Neutrophil (primary cell): ENCODE measurements at regions not wholly inside any gene's neighbourhood (a gene's known extent, or its start where the extent isn't known, plus 50 kb on each side); places are given as distances from the start of the nearest gene placed in this dataset.

Source experiments
- H3K27ac ChIP-seq: fragments of 200-600 bp; sonication (generic); 2 replicates; pipeline ENCODE4 v1.5.1; 2016; ENCODE audit warnings: mild to moderate bottlenecking, moderate library complexity
- H3K27me3 ChIP-seq: fragments of 200-600 bp; sonication (generic); 2 replicates; pipeline ENCODE4 v1.6.0; 2016; ENCODE audit warnings: mild to moderate bottlenecking
- H3K36me3 ChIP-seq: fragments of 200-600 bp; sonication (generic); 2 replicates; pipeline ENCODE4 v1.5.1; 2017
- H3K4me1 ChIP-seq, 2 experiments: fragments of 200-600 bp in 1 of 2; sonication (generic) in 1 of 2; 1 replicate in 1 of 2; 2 replicates in 1 of 2; pipeline versions ENCODE4 v1.5.1 to v1.6.1; 2013 to 2016; ENCODE audit warnings: low read depth in 1 of 2, low read length in 1 of 2, mild to moderate bottlenecking in 1 of 2, moderate library complexity in 1 of 2; ENCODE audit not compliant: control insufficient read depth in 1 of 2, insufficient read depth in 1 of 2
- H3K4me3 ChIP-seq, 2 experiments: fragments of 200-600 bp in 1 of 2; sonication (generic) in 1 of 2; 1 replicate in 1 of 2; 2 replicates in 1 of 2; pipeline ENCODE4 v1.5.1; 2013 to 2016; ENCODE audit warnings: low read depth in 1 of 2, low read length in 1 of 2, mild to moderate bottlenecking in 1 of 2, moderate library complexity in 1 of 2
- H3K9me3 ChIP-seq: fragments of 200-600 bp; sonication (generic); 2 replicates; pipeline ENCODE4 v1.5.1; 2016
- TF ChIP-seq, protein P1 (sequence below): fragments of 200-600 bp; sonication (generic); IDR thresholded peaks from 2 replicates; pipeline ENCODE4 v1.5.1; 2016; ENCODE audit warnings: antibody characterized with exemption

- H3K4me1 ChIP-seq = no peaks in the 10 kb centered on the region
- no peak overlapping the region for H3K4me3 ChIP-seq
- H3K36me3 ChIP-seq = no peaks in the 10 kb centered on the region
These were observed 469.5 kb upstream of the PIK3R1 start for GRCh38 chr5:67746103-67746502.

GRCh38 chr5:67732921-67733320 lies 482.6 kb upstream of the PIK3R1 start:
- TF ChIP-seq, protein P1, sequence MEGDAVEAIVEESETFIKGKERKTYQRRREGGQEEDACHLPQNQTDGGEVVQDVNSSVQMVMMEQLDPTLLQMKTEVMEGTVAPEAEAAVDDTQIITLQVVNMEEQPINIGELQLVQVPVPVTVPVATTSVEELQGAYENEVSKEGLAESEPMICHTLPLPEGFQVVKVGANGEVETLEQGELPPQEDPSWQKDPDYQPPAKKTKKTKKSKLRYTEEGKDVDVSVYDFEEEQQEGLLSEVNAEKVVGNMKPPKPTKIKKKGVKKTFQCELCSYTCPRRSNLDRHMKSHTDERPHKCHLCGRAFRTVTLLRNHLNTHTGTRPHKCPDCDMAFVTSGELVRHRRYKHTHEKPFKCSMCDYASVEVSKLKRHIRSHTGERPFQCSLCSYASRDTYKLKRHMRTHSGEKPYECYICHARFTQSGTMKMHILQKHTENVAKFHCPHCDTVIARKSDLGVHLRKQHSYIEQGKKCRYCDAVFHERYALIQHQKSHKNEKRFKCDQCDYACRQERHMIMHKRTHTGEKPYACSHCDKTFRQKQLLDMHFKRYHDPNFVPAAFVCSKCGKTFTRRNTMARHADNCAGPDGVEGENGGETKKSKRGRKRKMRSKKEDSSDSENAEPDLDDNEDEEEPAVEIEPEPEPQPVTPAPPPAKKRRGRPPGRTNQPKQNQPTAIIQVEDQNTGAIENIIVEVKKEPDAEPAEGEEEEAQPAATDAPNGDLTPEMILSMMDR = no peak
- no peaks in the 10 kb centered on the region for H3K27me3 ChIP-seq
- no peak overlapping the region for H3K27ac ChIP-seq
- no peaks in the 10 kb centered on the region for H3K9me3 ChIP-seq
- no peaks in the 10 kb centered on the region for H3K4me1 ChIP-seq
- H3K4me3 ChIP-seq = no peak overlapping the region
- H3K36me3 ChIP-seq = no peaks in the 10 kb centered on the region

More at GRCh38 chr5:67746103-67746502, 469.5 kb upstream of the PIK3R1 start:
- TF ChIP-seq, protein P1 = no peak
- no peaks in the 10 kb centered on the region for H3K27me3 ChIP-seq
- no peaks in the 10 kb centered on the region for H3K9me3 ChIP-seq
- H3K27ac ChIP-seq = no peak overlapping the region

DNA sequence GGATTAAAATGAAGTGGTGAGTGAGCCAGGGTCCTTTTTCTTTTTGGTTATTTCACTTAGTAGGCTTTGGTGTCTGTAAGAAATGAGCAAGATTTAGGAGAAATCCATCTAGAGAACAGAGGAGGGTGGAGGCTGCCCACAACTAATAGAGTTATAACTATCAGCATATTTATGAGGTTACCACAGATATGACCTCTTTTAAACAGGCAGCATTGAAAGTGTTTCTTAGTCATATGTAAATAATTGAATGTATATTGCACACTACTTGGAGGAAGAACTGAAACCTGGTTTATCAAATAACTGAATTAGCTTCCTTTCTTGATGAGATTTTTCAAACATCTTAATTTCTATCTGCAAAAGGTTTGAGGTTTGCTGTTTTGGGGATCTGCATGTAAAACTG lies 483.1 kb upstream of the PIK3R1 start:
- TF ChIP-seq, protein P1 = no peak
- no peak overlapping the region for H3K27ac ChIP-seq
- no peak overlapping the region for H3K4me3 ChIP-seq
- no peaks in the 10 kb centered on the region for H3K36me3 ChIP-seq
- H3K4me1 ChIP-seq = no peaks in the 10 kb centered on the region
- no peaks in the 10 kb centered on the region for H3K9me3 ChIP-seq
- H3K27me3 ChIP-seq = no peaks in the 10 kb centered on the region

DNA sequence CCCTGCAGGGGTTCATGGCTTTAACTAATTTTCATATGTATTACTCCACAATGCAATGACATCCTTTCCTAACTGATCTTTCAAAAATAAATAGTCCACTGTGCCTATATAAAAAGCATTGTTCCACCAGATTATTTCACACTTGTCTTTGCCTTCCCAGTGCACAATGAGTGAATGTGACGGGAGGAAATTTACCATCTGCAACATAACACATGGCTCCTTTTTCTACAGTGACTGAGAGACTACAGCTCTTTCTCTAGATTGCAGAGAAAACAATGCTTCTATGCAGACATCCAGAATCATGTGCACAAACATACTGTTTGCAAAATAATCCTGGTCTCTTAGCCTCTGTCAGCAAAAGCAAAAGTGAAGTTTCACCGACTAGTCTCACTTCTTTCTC lies 483.7 kb upstream of the PIK3R1 start:
- no peaks in the 10 kb centered on the region for H3K36me3 ChIP-seq
- no peaks in the 10 kb centered on the region for H3K4me1 ChIP-seq
- H3K4me3 ChIP-seq = no peak overlapping the region
- H3K27ac ChIP-seq = no peak overlapping the region
- no peaks in the 10 kb centered on the region for H3K9me3 ChIP-seq
- TF ChIP-seq, protein P1 = no peak
- H3K27me3 ChIP-seq = no peaks in the 10 kb centered on the region

GRCh38 chr5:67730917-67731474 lies 484.6 kb upstream of the PIK3R1 start:
- Histone ChIP-seq H3K4me3 (no peak overlapping the region), H3K27ac (no peak overlapping the region), H3K36me3 (no peaks in the 10 kb centered on the region), H3K9me3 (no peaks in the 10 kb centered on the region), H3K4me1 (no peaks in the 10 kb centered on the region), H3K27me3 (no peaks in the 10 kb centered on the region)
- TF ChIP-seq, protein P1 = no peak
